ENCODE measurements at regions not wholly inside any gene's neighbourhood (a gene's known extent, or its start where the extent isn't known, plus 50 kb on each side); places are given as distances from the start of the nearest gene placed in this dataset.

- DNase-seq: peak; percentile 12
Measured at GRCh38 chr1:77632216-77632615, 50.2 kb downstream of the ZZZ3 start.

- DNase-seq: peak; percentile 42
Measured at GRCh38 chr1:77631751-77632150, 50.7 kb downstream of the ZZZ3 start.

DNA sequence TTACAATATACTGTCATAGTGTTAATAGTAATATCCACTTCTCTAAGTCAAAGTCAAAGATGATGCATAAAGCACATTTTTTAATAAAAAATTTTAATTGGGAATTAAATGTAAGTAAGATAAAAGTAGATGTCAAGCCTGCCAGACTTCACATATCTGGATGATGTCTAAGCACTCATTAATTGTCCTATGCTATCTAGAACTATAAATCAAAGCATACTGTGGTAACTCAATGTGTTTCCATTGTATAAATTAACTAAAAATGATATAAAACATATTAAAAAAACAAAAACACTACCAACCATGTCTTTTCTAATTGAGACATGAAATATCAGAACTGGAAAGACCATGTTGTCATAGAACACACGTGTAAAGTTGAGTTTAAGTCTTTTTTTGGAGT lies 51.2 kb downstream of the ZZZ3 start:
- DNase-seq: no peak

DNA sequence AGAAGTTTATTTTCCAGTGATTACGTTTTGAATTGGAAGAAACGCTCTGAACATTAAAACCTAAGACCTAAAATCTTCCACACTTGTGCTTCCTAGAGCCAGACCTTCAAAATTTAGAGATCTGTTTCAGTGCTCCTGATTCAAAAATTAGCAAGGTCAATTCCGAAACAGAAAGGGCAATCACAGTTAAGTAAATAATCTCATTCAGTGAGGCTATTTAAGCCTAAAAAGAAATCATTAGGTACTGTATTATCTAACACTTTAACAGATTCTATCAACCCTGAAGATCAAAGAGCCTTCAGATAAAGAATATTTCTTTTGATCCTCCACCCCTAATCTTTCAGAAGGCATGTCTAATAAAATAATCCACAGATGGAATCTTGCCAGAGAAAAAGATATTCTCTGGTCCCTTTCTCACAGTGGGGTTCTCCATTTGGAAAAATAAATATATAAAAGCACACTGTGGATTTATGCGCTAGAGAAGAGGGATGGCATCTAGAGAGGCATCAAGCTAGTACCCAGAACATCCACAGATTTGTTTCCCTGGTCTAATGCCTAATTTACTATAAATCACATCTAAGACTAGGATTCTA lies 54.4 kb downstream of the ZZZ3 start:
- no peak for DNase-seq

GRCh38 chr1:77625250-77625649 lies 57.2 kb downstream of the ZZZ3 start:
- DNase-seq: no peak

DNA sequence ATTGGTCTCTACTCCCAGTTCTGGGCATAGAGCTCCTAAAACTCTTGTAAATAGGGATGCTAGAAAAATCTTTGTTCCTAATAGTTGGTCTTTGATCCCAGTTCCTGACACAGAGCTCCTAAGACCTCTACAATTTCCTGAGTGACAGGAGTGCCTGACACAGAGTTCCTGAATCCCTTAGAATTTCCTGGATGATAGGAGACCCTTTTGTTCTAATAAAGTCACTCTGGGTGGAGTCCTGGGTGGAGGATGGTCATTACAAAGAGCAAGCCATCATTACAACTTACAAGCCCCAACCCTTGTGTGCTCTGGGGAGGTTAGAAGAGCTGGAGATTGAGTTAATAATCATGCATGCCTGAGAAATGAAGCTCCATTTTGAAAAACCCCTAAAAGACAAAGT lies 58.4 kb downstream of the ZZZ3 start:
- DNase-seq: no peak

DNA sequence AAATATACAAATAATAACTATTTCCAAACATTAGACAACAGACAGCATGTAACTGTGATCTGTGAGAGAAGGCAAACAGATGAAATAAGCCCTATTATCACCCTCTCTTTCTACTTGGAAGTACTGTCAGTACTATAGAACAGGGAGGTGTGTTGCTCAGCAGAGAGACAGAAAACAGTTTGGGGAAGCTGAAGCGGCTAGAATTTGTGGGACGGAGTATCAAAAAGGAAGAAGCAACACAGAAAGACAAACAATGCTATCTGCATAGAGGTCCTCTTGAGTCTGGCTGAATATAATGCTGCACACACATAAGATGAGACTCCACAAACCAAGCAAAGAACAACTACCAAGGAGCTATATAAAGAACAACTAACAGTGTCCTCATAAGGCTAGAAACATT lies 59.4 kb downstream of the ZZZ3 start:
- peak; percentile 19 for DNase-seq

- DNase-seq: no peak
Measured at GRCh38 chr1:77620273-77620672, 62.2 kb downstream of the ZZZ3 start.

DNA sequence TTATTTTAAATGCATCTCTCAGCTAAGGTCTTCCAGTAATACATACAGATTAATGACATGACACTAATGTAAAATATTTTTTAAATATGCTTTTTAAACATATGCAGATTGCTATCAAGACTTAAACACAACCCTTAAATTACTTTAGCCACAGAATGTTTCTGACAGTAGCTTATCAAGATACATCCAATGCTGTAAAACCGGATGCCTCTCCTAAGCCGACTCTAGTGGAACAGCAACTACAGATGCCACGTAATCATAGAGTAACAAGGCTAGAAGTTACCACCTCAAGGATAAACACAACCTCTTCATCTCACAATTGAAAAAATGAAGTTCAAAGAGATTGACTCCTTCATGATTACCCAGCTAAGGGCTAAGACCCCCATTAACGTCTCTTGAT lies 68.4 kb downstream of the ZZZ3 start:
- no peak for DNase-seq
